IPS DF 19.7 (cell line): ENCODE measurements at regions not wholly inside any gene's neighbourhood (a gene's known extent, or its start where the extent isn't known, plus 50 kb on each side); places are given as distances from the start of the nearest gene placed in this dataset.

ENCODE experiments used
- DNase-seq: peaks from one replicate; pipeline ENCODE4 v3.0.0-alpha.2; 2013; ENCODE audit warnings: low read depth, low spot score

GRCh38 chr5:107147589-107147988, 523.1 kb downstream of the EFNA5 start:
- no peak for DNase-seq

GRCh38 chr5:107146901-107147300, 523.8 kb downstream of the EFNA5 start:
- no peak for DNase-seq

- DNase-seq = no peak
Observed at GRCh38 chr5:107135391-107135790, 535.3 kb downstream of the EFNA5 start.

GRCh38 chr5:107134931-107135330, 535.8 kb downstream of the EFNA5 start:
- DNase-seq = no peak

- no peak for DNase-seq
Observed at GRCh38 chr5:107129051-107129450, 541.7 kb downstream of the EFNA5 start.

GRCh38 chr5:107127878-107128277, 542.9 kb downstream of the EFNA5 start:
- no peak for DNase-seq

GRCh38 chr5:107126341-107126740, 544.4 kb downstream of the EFNA5 start:
- no peak for DNase-seq

GRCh38 chr5:107124376-107124775, 546.4 kb downstream of the EFNA5 start:
- DNase-seq = no peak

GRCh38 chr5:107123014-107123413, 547.7 kb downstream of the EFNA5 start:
- DNase-seq = no peak

GRCh38 chr5:107121793-107122519, 548.8 kb downstream of the EFNA5 start:
- no peak for DNase-seq

- no peak for DNase-seq
Observed at GRCh38 chr5:107119656-107120055, 551.1 kb downstream of the EFNA5 start.

- DNase-seq = peak; percentile 9
Observed at GRCh38 chr5:107118184-107119019, 552.3 kb downstream of the EFNA5 start.

- no peak for DNase-seq
Observed at GRCh38 chr5:107112216-107112615, 558.5 kb downstream of the EFNA5 start.

GRCh38 chr5:107104040-107104995, 566.4 kb downstream of the EFNA5 start:
- peak; percentile 25 for DNase-seq

GRCh38 chr5:107103522-107103921, 567.2 kb downstream of the EFNA5 start:
- no peak for DNase-seq

GRCh38 chr5:107100121-107100520, 570.6 kb downstream of the EFNA5 start:
- no peak for DNase-seq

- no peak for DNase-seq
Observed at GRCh38 chr5:107099506-107099905, 571.2 kb downstream of the EFNA5 start.

- DNase-seq = no peak
Observed at GRCh38 chr5:107092695-107093094, 578.0 kb downstream of the EFNA5 start.

GRCh38 chr5:107090506-107090905, 580.2 kb downstream of the EFNA5 start:
- no peak for DNase-seq

- DNase-seq = no peak
Observed at GRCh38 chr5:107088907-107089306, 581.8 kb downstream of the EFNA5 start.

GRCh38 chr5:107085572-107085971, 585.2 kb downstream of the EFNA5 start:
- no peak for DNase-seq

GRCh38 chr5:107074996-107075395, 595.7 kb downstream of the EFNA5 start:
- DNase-seq = no peak
